Kidney (tissue), 13 donors: ENCODE measurements at regions not wholly inside any gene's neighbourhood (a gene's known extent, or its start where the extent isn't known, plus 50 kb on each side); places are given as distances from the start of the nearest gene placed in this dataset.
A peak's percentile ranks its signal among the peaks of the same experiment; 100 is the strongest.

Experiments
- DNase-seq, 5 donors: peaks; one replicate each; pipeline ENCODE4 v3.0.0-alpha.2; 2013 to 2020
- FAIRE-seq: peaks from 2 replicates; lab custom pipeline; 2012; peaks lifted over from hg19 to GRCh38; lab: Jason Lieb, UNC
- H3K27ac ChIP-seq, 2 donors: one replicate each; pipeline ENCODE4 v1.7.0; 2013; ENCODE audit warnings: low read depth in 2 of 2, low read length in 2 of 2, inconsistent platforms in 1 of 2
- H3K27me3 ChIP-seq: one replicate; pipeline ENCODE4 v1.7.1; 2013; ENCODE audit warnings: low read length, inconsistent platforms; ENCODE audit not compliant: control insufficient read depth, insufficient read depth
- H3K36me3 ChIP-seq, 3 donors: one replicate each; pipeline versions ENCODE4 v1.7.0 to v1.7.1; 2013; ENCODE audit warnings: low read length in 3 of 3, control low read depth in 1 of 3, inconsistent platforms in 1 of 3; ENCODE audit not compliant: insufficient read depth in 3 of 3, control insufficient read depth in 2 of 3
- H3K4me1 ChIP-seq, 3 donors: one replicate each; pipeline versions ENCODE4 v1.7.0 to v1.7.1; 2013; ENCODE audit warnings: low read length in 3 of 3, inconsistent platforms in 1 of 3, low read depth in 1 of 3; ENCODE audit not compliant: control insufficient read depth in 2 of 3, insufficient read depth in 2 of 3
- H3K4me3 ChIP-seq, 3 donors: one replicate each; pipeline versions ENCODE4 v1.7.0 to v1.8.1; 2013; ENCODE audit warnings: low read length in 3 of 3, control low read depth in 1 of 3, inconsistent platforms in 1 of 3
- H3K9ac ChIP-seq, 3 donors: one replicate each; pipeline versions ENCODE4 v1.7.0 to v1.7.1; 2013; ENCODE audit warnings: low read length in 3 of 3, control low read depth in 1 of 3, inconsistent platforms in 1 of 3
- H3K9me3 ChIP-seq, 3 donors: one replicate each; pipeline versions ENCODE4 v1.7.0 to v1.7.1; 2013; ENCODE audit warnings: low read length in 3 of 3, control low read depth in 1 of 3, inconsistent platforms in 1 of 3; ENCODE audit not compliant: control insufficient read depth in 2 of 3, insufficient read depth in 1 of 3
- CTCF ChIP-seq: IDR thresholded peaks from 3 replicates; pipeline ENCODE4 v1.5.1; 2012; ENCODE audit warnings: mild to moderate bottlenecking, moderate library complexity, borderline replicate concordance; ENCODE audit not compliant: insufficient read depth; ENCODE audit errors: extremely low read depth
- intact Hi-C: fragments of 100-400 bp; cut with DNase I; formaldehyde crosslinking; loops from one replicate; pipeline ENCODE4 v1.11.1; 2022
- donor health status: control.
- donor health status: control.
- donor health status: control.
- donor health status: control.
- donor health status: control.
- donor health status: DM: yes; HTN: yes; CAD: no.
- donor health status: Normal renal cell carcinoma (clear cell type).

- no peak overlapping the region for H3K9ac ChIP-seq
- H3K9me3 ChIP-seq, result no peaks in the 10 kb centered on the region
- no peak for TF ChIP-seq CTCF
- no peak overlapping the region for H3K27ac ChIP-seq
- FAIRE-seq (no peak), DNase-seq (peak in 2 of 5 donors; percentile 9 to 62)
- H3K27me3 ChIP-seq, result no peaks in the 10 kb centered on the region
- H3K36me3 ChIP-seq, result no peaks in the 10 kb centered on the region
- no peak overlapping the region for H3K4me3 ChIP-seq
- peaks cover 0 to 6% (median 2%) of the 10 kb centered on the region in 3 donors for H3K4me1 ChIP-seq
- intact Hi-C loops, result no loop called here
These were observed 77.1 kb upstream of the FRMD1 start for GRCh38 chr6:168155821-168156741.

GRCh38 chr6:168155193-168155592, 76.2 kb upstream of the FRMD1 start:
- intact Hi-C loops, result no loop called here
- FAIRE-seq, result no peak

GRCh38 chr6:168154263-168154917, 75.4 kb upstream of the FRMD1 start:
- no peak overlapping the region for H3K27ac ChIP-seq
- no peaks in the 10 kb centered on the region for H3K27me3 ChIP-seq
- no peaks in the 10 kb centered on the region for H3K9me3 ChIP-seq
- TF ChIP-seq CTCF, result no peak
- DNase-seq, result peak in 1 of 5 donors; percentile 8
- H3K4me1 ChIP-seq, result peaks cover 0 to 7% (median 6%) of the 10 kb centered on the region in 3 donors
- no peaks in the 10 kb centered on the region for H3K36me3 ChIP-seq
- no peak for FAIRE-seq
- H3K4me3 ChIP-seq, result no peak overlapping the region
- intact Hi-C loops, result no loop called here
- H3K9ac ChIP-seq, result no peak overlapping the region

More at GRCh38 chr6:168155193-168155592, 76.2 kb upstream of the FRMD1 start:
- DNase-seq, result peak in 1 of 5 donors; percentile 8
- Histone ChIP-seq H3K4me3 (no peak overlapping the region), H3K9me3 (no peaks in the 10 kb centered on the region), H3K4me1 (peaks cover 0 to 7% (median 6%) of the 10 kb centered on the region in 3 donors), H3K36me3 (no peaks in the 10 kb centered on the region), H3K27me3 (no peaks in the 10 kb centered on the region), H3K9ac (no peak overlapping the region), H3K27ac (no peak overlapping the region)
- no peak for TF ChIP-seq CTCF
